ENCODE measurements at regions not wholly inside any gene's neighbourhood (a gene's known extent, or its start where the extent isn't known, plus 50 kb on each side); places are given as distances from the start of the nearest gene placed in this dataset.

GRCh38 chr11:127873478-127873877 lies 713.9 kb downstream of the ETS1 start:
- Histone ChIP-seq H2AFZ (ENCODE audit: low read length) (no peak overlapping the region), H3K36me3 (ENCODE audit: insufficient read depth, low read length) (no peaks in the 10 kb centered on the region), H3K4me1 (ENCODE audit: insufficient read depth, low read length, poor library complexity, severe bottlenecking) (no peaks in the 10 kb centered on the region), H3K4me3 (ENCODE audit: low read depth, low read length, poor library complexity, severe bottlenecking) (no peak overlapping the region), H3K9me3 (ENCODE audit: low read length) (no peaks in the 10 kb centered on the region), H4K20me1 (ENCODE audit: insufficient read depth, low read length) (no peaks in the 10 kb centered on the region), H3K79me2 (ENCODE audit: insufficient read depth, low read depth, low read length) (no peaks in the 10 kb centered on the region), H3K4me2 (ENCODE audit: low read length) (no peak overlapping the region), H3K27ac (ENCODE audit: low read depth, low read length, poor library complexity, severe bottlenecking) (no peak overlapping the region), H3K9me2 (ENCODE audit: insufficient read depth, low read length) (no peaks in the 10 kb centered on the region)
- no TSS peak for BruUV-seq (replicated peaks)
- TF ChIP-seq CTCF (conservative IDR thresholded peaks at IDR 0.05; ENCODE audit: low read length) (no peak), EZH2phosphoT487 (IDR thresholded peaks at IDR 0.05; ENCODE audit: borderline replicate concordance, low read depth, low read length) (no peak)
- DNase-seq (ENCODE audit: low spot score), result no peak
- ChIA-PET CTCF (ENCODE audit: unreplicated experiment) (no interaction called here), POLR2A (no interaction called here)
- intact Hi-C loops (cut with micrococcal nuclease; ENCODE audit: unreplicated experiment), result no loop called here

GRCh38 chr11:127866109-127866508 lies 721.2 kb downstream of the ETS1 start:
- TF ChIP-seq EZH2phosphoT487 (IDR thresholded peaks at IDR 0.05; ENCODE audit: borderline replicate concordance, low read depth, low read length) (no peak), CTCF (conservative IDR thresholded peaks at IDR 0.05; ENCODE audit: low read length) (no peak)
- Histone ChIP-seq H3K79me2 (ENCODE audit: insufficient read depth, low read depth, low read length) (no peaks in the 10 kb centered on the region), H4K20me1 (ENCODE audit: insufficient read depth, low read length) (no peaks in the 10 kb centered on the region), H3K9me3 (ENCODE audit: low read length) (no peaks in the 10 kb centered on the region), H3K36me3 (ENCODE audit: insufficient read depth, low read length) (no peaks in the 10 kb centered on the region), H3K4me3 (ENCODE audit: low read depth, low read length, poor library complexity, severe bottlenecking) (no peak overlapping the region), H3K27ac (ENCODE audit: low read depth, low read length, poor library complexity, severe bottlenecking) (no peak overlapping the region), H3K4me1 (ENCODE audit: insufficient read depth, low read length, poor library complexity, severe bottlenecking) (no peaks in the 10 kb centered on the region), H3K9me2 (ENCODE audit: insufficient read depth, low read length) (no peaks in the 10 kb centered on the region), H2AFZ (ENCODE audit: low read length) (no peak overlapping the region), H3K4me2 (ENCODE audit: low read length) (no peak overlapping the region)
- BruUV-seq (replicated peaks), result no TSS peak
- intact Hi-C loops (cut with micrococcal nuclease; ENCODE audit: unreplicated experiment), result no loop called here
- ChIA-PET CTCF (ENCODE audit: unreplicated experiment) (no interaction called here), POLR2A (no interaction called here)
- no peak for DNase-seq (ENCODE audit: low spot score)

GRCh38 chr11:127864861-127865260 lies 722.5 kb downstream of the ETS1 start:
- CTCF ChIA-PET (ENCODE audit: unreplicated experiment), result no interaction called here

More at GRCh38 chr11:127864861-127865260, 722.5 kb downstream of the ETS1 start:
- Histone ChIP-seq H3K4me3 (ENCODE audit: low read depth, low read length, poor library complexity, severe bottlenecking) (no peak overlapping the region), H3K4me2 (ENCODE audit: low read length) (no peak overlapping the region), H4K20me1 (ENCODE audit: insufficient read depth, low read length) (no peaks in the 10 kb centered on the region), H3K79me2 (ENCODE audit: insufficient read depth, low read depth, low read length) (no peaks in the 10 kb centered on the region), H3K36me3 (ENCODE audit: insufficient read depth, low read length) (no peaks in the 10 kb centered on the region), H2AFZ (ENCODE audit: low read length) (no peak overlapping the region), H3K27ac (ENCODE audit: low read depth, low read length, poor library complexity, severe bottlenecking) (no peak overlapping the region), H3K9me2 (ENCODE audit: insufficient read depth, low read length) (no peaks in the 10 kb centered on the region), H3K4me1 (ENCODE audit: insufficient read depth, low read length, poor library complexity, severe bottlenecking) (no peaks in the 10 kb centered on the region), H3K9me3 (ENCODE audit: low read length) (no peaks in the 10 kb centered on the region)
- DNase-seq (ENCODE audit: low spot score), result no peak
- TF ChIP-seq EZH2phosphoT487 (IDR thresholded peaks at IDR 0.05; ENCODE audit: borderline replicate concordance, low read depth, low read length) (no peak), CTCF (conservative IDR thresholded peaks at IDR 0.05; ENCODE audit: low read length) (no peak)
- intact Hi-C loops (cut with micrococcal nuclease; ENCODE audit: unreplicated experiment), result no loop called here
- POLR2A ChIA-PET, result no interaction called here
- BruUV-seq (replicated peaks), result no TSS peak
